Glomerular visceral epithelial cell (primary cell): ENCODE measurements at regions not wholly inside any gene's neighbourhood (a gene's known extent, or its start where the extent isn't known, plus 50 kb on each side); places are given as distances from the start of the nearest gene placed in this dataset.
A peak's percentile ranks its signal among the peaks of the same experiment; 100 is the strongest.

ENCODE experiments used
- DNase-seq: peaks from one replicate; pipeline ENCODE4 v3.0.0-alpha.2; 2016; ENCODE audit errors: extremely low spot score

DNA sequence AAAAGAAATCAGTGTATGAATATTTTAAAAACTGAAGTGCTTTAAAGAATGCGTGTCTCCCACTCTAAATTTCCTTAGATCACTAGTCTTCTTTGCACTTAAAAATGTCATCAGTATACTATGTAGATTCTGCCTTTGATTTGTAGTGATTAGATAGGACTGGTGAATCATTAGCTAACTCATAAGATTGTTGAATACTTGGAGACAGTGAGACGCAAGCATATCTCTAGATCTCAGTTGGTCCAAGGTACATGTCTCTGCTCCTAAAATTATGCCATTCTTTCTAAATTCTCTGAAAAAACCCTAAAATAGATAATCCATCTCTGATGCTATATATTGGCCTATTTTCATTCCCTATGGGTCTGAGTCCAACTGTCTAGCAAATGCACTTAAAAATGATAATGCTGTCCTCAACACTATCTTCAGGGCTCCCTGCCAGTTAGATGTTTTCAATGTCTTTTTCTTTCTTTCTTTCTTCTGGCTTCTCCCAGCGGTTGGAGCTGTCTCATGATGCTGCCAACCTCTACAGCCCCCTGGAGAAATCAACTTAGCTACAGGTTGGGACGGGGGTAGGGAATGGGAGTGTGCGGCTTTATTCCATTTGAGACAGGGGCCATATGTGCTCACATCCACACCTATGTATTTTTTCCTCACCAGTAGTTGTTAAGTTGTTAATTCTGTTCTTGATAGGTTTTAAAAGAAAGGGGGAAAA is 301.0 kb downstream of the NDFIP2 start:
- DNase-seq: no peak

DNA sequence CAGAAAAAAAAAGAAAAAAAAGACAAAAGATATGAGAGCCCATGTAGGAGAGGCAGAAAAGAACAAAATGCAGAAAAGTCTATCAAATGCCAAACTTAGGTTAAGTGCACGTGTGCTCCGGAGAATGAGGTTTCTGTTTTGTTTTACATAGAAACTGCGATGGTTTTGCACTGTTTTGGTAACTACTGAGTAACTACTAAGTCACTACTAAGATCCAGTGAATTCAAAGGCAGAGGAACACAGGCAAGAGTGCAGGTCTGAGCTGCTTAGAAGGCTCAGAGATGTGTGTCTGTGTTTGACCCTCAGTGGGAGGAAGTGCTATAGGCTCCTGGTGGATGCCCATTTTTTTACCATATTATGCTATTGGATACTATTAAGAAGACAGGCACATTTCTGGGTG is 299.3 kb downstream of the NDFIP2 start:
- no peak for DNase-seq

DNA sequence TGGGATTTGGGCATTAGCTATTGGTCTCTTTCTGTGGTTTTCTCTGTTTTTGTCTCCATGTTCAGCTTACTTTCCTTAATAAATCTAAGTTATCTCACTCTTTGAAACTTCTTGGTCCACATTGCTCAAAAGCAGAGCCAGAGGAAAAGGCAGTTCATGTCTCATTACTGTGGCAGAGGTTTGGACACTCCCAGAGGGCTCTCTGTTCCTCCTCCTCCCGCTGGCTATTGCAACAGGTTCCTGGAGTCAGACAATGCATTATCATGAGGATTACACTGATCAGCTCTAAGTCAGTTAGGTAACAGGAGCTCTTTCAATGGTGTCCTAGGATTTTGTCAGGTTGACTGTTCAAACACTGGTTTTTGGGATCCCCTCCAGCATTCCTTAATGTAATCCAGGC is 298.8 kb downstream of the NDFIP2 start:
- peak; percentile 23 for DNase-seq

DNA sequence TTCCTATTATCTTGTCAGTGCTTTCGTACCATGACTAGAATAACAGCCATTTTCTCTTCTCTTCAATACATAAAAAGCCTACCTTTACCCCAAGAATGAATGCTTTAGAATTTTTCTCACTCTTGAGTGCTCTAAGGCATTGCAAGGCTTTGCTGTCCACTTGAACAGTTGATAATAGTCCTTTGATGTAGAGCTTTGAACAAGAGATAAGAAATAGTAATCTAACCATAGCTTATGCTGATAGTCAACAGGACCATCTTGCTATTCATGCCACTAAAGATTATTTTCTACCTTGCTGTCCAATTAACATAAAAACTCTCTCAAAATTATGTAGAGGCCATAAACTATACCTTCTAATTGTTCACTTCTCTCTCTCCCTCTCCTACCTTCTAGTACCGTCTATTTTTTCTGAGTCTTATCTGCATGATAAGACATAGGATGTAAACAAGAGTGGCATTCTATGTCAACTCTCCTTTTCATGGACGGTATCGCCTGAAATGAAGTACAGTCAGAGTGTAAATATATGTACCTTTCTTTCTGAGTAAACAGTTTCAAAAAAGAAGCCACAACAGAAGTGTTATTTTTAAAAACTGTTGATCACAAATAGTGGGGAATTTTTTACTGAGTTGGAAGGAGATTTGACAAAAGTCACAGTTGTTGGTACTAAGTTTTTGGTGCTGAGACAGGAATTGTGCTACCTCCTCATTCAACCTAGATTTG is 297.9 kb downstream of the NDFIP2 start:
- no peak for DNase-seq

DNA sequence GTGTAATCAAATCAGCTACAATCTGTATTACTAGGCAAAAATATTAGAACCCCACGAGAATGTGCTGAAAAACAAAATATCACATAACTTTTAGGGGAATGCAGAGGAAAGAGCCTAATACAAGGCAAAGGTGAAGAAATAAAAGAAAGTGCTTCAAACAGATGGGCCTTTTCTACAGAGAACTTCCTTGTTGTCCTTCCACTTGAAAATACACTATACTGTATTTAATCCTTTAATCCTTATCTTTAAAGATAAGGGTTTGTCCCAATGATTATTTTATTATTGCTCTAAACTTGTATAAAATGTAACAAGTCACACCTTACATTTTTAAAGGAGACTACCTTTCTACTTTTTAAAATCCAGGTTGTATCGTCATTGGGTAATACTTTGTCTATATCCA is 296.5 kb downstream of the NDFIP2 start:
- DNase-seq: no peak

DNA sequence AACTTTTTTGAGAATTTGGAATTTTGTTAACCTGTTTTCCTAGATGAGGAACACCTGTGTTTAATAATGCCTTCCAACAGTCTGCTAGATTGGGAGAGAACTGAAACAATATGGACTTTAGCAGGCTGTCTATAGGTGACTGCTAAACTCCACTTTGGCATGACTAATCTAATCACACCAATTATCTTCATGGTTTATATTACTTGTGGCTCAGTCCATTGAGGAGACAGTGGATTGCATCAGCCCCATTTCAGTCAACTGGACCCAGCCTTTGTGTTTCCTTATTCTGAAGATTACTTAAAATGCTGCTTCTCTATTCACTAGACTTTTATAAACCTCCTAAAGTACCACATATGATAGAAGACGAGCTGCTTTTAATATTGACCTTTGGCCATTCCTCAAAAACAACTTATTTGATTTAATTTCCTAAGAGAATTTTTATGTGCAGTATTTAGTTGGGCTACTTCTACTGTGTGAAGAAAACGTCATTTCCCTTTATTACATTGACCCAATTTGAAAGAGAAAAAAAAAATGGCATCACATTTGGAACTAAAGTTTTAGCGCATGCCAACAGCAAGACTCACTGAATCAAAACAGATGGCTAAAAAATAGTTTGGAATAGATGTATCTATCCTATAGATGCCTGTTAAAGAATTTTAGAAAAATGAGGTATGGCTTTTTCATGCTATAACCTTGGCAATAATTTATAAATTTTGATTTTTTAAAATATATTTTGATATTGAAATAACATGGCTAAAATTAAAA is 295.8 kb downstream of the NDFIP2 start:
- no peak for DNase-seq

DNA sequence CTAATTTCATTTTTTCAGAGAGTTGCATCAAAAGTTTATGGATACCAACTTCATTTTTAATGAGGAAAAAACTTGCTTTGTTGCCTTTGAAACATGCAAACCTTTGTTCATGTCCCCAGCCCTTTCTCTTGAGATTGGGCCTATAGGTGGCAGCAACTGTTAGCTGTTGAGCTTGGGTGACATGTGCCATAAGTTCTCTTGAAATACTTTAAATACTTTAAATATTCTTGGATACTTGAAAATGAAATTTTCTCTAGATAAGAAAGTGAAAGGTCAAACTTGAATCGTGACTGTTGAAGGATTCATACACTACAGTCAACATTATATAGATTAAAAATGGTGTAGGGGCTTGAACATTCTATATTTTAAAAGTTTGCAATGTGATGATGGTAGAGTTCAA is 294.9 kb downstream of the NDFIP2 start:
- DNase-seq: peak; percentile 68

DNA sequence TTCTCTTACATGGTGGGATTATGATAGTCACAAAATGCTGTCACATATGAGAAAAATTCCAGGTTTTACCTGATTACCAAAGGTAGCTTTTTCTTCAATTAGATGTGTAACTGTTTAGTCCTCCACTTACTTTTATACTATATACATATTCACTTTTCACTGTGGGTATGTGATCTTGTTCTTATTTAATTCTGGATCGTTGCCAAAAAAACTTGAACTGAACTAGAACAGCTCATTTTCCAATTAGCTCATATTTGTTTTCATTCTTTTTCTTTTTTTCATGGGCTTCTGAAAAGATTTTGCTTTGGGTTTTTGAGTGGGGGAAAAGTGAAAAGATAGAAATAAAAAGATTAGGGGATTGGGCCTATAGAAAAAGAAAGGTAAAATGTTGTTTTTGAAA is 291.9 kb downstream of the NDFIP2 start:
- no peak for DNase-seq

DNA sequence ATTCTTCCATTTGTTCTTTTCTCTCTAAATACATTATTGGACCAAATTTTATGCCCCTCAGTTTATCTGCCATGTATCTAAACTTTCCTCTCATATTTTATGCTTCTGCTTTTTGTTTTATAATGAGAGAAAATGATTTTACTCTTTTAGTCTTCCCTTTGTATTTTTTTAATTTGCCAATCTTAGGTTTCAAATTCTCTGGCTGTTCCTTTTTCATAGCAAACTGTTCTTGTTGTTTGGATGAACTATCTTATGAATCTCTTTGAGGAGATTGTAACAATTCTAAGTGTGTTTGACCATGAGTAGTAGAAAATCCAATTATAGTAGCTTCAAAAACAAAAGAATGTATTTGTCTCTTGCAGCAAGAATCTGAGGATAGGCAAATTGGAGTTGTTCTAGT is 290.5 kb downstream of the NDFIP2 start:
- DNase-seq: no peak

DNA sequence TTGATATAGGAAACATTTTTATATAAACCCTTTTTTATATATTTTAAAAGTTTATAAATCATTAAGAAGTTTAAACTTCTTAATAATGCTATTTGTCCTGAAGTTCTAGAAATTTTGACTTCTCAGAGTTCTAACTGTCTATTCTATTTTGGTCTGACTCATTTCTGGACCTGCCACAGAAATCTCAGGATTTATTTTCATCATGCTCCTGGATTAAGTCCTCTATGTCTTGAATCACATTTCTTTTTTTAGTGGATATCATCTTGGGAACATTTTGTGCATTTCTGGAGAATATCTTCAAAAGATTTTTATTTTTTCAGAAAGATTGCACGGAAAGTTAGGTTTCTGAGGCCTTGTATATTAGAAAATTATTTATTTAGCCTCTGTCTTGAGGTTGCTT is 289.1 kb downstream of the NDFIP2 start:
- DNase-seq: no peak

DNA sequence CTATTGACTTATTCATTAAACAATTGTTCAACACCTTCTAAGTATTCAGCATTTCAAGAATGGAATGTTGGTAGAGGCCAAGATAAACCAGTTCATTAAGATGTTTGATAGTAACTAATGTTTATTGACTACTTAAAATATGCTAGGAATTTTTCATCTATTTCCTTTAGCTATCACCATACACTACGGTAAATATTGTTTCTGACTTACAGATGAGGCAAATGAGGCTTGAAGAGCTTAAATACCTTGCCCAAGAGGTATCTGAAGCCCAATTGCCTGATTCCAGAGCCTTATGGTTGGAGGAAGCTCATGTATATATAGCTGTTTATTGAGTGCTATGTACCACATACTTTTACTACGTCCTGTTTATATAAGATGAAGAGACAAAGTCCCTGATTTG is 286.2 kb downstream of the NDFIP2 start:
- DNase-seq: no peak

DNA sequence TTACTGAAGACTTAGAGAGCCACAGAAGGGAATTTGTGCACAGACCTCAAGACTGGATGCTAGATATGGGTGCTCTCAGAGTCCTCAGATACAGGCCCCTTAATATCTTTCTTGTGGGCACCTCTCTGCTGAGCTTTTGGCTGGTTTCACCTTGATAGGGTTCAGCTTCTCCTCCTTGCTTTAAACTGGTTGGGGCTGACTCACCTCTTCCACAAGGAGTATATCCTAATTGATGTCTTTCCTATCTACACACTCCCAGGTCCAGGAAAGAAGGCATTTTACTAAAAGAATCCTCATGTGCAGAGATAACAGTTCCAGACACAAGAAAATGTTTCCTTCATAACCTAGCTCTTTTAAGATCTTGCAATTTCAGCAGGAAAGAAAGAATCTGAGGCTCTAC is 284.4 kb downstream of the NDFIP2 start:
- DNase-seq: no peak

DNA sequence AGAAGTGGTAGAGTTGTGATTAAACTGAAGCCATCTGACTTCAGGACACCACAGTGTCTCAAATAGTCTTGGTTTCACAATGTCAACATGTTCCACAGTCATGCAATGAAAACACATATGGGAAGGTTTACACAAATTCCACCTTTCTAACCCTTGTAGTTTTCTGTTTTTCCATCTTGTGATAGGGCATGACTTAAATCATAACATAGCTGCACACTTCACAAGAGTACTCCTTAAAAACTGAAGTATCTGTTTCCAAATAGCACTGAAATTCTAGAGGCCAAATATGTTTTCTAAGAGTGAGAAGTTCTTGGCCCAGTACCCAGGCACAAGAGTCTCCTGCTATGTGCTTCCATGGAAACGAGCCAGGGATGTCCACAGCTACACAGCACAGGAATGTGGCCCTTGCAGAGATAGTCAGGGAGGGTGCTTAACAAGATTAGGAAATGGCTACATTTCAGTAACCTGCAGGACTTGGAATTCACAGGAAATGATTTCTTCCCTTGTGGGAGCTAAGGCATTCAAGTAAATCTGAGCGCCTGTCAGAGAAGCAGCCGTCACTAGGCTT is 269.1 kb downstream of the NDFIP2 start:
- peak; percentile 95 for DNase-seq

DNA sequence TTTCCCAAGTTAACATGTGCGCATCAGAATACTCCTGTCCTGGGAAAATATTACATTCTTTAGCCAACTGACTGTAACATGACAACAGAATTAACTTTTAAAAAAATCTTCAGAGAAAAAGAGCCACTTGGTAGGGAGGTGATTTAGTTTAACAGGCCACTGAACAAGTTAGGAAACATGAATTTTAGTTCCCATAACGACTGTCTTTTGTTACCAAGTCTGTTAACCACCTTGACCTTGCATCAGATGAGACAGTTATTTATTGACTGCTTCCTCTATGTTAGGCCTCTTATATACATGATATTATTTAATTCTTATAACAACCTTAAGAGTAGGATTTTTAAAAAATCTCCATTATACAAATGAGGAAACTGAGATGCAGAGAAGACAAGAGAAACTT is 268.6 kb downstream of the NDFIP2 start:
- peak; percentile 65 for DNase-seq

DNA sequence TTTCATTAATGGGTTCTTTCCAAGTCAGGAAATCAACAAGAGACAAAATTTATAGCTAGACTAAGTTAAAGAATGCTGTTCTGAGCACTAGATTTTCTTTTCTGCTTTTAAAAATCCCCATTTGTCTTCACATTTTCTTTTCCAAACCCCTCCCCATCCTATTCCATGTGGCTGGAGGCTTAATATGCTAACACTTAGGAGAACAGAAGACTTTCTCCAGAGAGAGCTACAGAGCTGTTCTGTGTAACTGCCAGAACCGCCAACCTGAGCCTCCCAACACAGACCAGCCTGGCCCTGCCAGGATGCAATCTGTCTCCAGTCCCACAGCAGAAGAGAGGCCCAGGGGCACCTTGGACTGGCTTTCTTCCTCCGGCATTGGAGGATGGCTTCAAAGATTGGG is 264.1 kb downstream of the NDFIP2 start:
- DNase-seq: no peak

DNA sequence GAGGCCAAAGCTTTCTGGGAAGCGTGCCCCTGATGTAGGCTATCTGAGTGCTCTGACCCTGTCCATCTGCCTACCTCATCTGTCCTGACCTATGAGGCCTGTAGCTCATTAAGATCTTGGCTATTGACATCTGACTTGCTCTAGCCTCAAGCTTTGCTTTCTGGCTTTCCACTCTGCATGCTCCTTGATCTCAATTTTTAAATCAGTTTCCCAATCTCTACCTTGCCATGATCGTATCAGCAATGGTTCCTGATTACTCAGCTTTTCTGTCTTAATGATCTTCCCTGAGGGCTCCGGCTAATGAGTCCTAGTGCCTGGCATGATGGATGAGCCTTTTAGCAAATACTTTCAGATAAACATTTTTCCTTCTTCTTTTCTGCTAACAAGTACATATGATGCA is 262.0 kb downstream of the NDFIP2 start:
- DNase-seq: no peak

DNA sequence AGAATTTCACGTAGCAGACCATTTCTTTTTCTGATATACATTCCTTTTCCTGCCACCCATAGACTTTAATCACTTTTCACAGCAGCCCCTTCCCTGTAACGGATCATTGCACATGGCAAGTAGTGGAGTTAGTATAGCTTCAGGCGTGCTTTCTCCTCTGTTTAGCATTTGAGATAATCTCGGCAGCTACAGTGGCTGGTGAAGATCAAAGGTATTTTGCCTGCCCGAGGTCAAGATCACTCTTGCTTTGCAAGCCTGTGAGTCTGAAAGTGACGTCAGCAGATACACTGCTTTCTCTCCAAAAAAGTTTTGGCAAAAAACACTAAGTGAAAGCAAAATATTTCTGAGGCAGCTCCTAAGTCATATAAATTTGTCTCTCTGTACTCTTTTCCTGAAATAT is 260.0 kb downstream of the NDFIP2 start:
- DNase-seq: peak; percentile 75

DNA sequence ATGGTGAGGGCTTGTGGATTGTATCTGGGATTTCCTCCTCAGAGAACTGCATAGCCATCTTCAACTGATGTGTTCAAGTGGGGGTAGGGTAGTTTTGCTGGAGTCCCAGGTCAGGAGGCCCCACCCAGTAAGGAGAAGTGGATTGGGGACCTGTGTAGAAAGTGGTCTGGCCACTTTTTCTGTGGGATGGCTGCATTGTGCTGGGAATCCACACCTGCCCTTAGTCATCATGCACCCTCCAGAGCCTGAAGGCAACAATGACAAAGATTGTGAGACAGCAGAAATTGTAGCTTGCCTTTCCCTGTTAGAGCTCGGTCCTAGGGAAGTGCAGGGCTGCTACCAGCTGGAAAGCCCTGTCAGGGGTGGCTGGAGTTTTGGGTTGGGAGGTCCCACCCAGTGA is 255.4 kb downstream of the NDFIP2 start:
- no peak for DNase-seq

DNA sequence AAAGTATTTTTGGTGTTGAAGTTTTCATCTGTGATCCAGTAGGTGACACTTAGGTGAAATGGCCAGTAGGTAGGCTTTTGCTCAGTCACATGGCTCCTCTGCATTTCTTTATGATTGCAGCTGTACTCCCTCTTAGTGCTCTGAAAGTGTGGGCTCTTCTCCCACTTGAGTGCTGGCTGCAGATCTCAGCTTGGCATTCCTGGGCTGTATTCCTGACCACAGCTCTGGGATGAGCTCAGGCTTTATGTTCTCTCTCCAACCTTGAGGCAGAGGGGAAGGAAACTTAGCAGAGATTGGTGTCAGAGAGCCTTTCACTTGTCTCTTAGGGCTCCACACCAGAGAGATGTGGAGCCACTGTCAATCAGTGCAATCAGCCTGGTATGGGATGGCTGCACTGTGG is 254.3 kb downstream of the NDFIP2 start:
- peak; percentile 34 for DNase-seq

DNA sequence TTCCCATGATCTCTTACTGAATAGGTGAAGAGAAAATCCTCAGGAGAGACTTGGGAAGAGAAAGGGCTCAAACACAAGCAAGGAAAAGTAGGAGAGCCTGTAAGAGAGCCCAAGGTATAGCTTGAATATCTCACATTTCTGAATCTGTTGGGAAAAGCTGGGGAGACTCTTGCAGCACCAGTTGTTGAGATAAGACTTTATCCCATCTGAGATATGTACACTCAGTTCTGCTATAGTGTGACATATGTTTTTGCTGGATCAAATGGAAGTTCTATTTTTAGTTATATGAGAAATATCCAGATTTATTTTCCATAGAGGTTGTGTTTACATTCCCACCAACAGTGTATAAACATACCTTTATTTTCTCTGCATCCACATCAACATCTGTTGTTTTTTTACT is 246.1 kb downstream of the NDFIP2 start:
- DNase-seq: no peak

DNA sequence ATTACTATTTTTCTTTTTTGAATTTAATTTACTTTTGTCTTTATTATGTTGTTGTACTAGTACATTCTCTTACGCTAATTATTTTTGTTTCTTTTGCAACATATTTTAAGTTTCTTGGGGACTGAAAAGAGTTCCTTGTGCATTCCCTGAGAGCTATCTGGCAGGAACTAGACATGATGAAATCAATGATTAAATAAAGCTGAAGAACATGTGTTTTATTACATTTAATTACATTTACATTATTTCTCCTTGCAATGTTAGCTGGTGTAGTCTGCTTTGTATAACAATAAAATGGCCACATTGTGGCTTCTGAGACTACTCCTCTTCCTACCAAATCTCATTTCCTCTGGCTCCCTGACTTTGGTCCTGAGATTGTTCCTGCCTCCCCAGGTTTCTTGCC is 244.9 kb downstream of the NDFIP2 start:
- DNase-seq: no peak

DNA sequence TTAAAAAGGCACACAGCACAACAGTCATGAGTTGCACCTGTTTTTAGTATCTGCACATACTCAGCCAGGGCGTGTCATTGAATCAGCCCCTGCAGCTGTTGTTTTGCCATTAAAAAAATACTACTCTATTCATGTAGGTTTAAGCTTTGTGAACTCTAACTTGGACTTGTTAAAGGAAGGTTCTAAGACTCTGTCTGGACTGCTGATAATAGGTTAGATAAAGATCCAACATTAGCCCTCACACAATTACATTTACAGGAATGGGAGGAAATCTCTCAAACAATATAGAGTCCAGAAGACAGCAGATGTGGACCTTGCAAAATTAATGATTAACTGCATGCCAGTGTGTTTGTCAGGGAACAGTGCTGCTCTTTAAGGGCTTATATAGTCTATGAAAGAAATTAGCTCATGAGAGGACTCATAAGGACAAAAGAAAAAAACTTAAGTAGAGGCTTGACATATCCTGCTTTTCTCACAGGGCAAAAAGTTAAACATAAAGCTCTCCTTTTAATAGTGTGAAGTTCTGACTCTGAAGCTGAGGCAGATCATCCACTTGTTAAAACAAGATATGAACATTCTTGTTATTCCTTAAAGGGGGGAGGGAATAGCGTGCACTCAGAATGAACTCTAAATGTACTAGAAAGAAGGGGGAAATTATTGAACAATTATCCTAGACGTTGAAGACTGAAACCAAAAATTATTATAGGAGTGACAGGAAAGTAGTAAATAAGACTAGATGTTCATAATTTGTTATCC is 243.6 kb downstream of the NDFIP2 start:
- DNase-seq: peak; percentile 76
